ENCODE measurements at regions not wholly inside any gene's neighbourhood (a gene's known extent, or its start where the extent isn't known, plus 50 kb on each side); places are given as distances from the start of the nearest gene placed in this dataset.

GRCh38 chr12:60926256-60926655, 1330.4 kb downstream of the SLC16A7 start:
- no peak overlapping the region for H3K4me3 ChIP-seq (replicated peaks; ENCODE audit: insufficient read depth, low read length)
- DNase-seq (ENCODE audit: low read depth in 1 of 2, low spot score in 1 of 2), result no peak
- no peak overlapping the region for H3K27ac ChIP-seq (replicated peaks)
- no peak for TF ChIP-seq SPI1 (IDR thresholded peaks at IDR 0.05; ENCODE audit: borderline replicate concordance, low read depth)
- no peak for TF ChIP-seq REST (IDR thresholded peaks at IDR 0.05; ENCODE audit: insufficient replicate concordance, low read depth)
- no peak for TF ChIP-seq CTCF (IDR thresholded peaks at IDR 0.05; ENCODE audit: insufficient read depth, low read length)
- TF ChIP-seq POLR2AphosphoS5 (IDR thresholded peaks at IDR 0.05; ENCODE audit: low read depth), result no peak
- TF ChIP-seq GABPA (IDR thresholded peaks at IDR 0.05; ENCODE audit: low read depth), result no peak
- H3K27me3 ChIP-seq (ENCODE audit: insufficient read depth, poor library complexity, severe bottlenecking), result no peaks in the 10 kb centered on the region

GRCh38 chr12:60930151-60930550, 1330.1 kb upstream of the USP15 start:
- Histone ChIP-seq H3K27ac (replicated peaks) (no peak overlapping the region), H3K4me3 (replicated peaks; ENCODE audit: insufficient read depth, low read length) (no peak overlapping the region), H3K27me3 (ENCODE audit: insufficient read depth, poor library complexity, severe bottlenecking) (no peaks in the 10 kb centered on the region)
- no peak for TF ChIP-seq SPI1 (IDR thresholded peaks at IDR 0.05; ENCODE audit: borderline replicate concordance, low read depth)
- TF ChIP-seq REST (IDR thresholded peaks at IDR 0.05; ENCODE audit: insufficient replicate concordance, low read depth), result no peak
- TF ChIP-seq CTCF (IDR thresholded peaks at IDR 0.05; ENCODE audit: insufficient read depth, low read length), result no peak
- no peak for TF ChIP-seq POLR2AphosphoS5 (IDR thresholded peaks at IDR 0.05; ENCODE audit: low read depth)
- no peak for TF ChIP-seq GABPA (IDR thresholded peaks at IDR 0.05; ENCODE audit: low read depth)
- no peak for DNase-seq (ENCODE audit: low read depth in 1 of 2, low spot score in 1 of 2)

- no peak overlapping the region for H3K27ac ChIP-seq (replicated peaks)
- DNase-seq (ENCODE audit: low read depth in 1 of 2, low spot score in 1 of 2), result no peak
- H3K27me3 ChIP-seq (ENCODE audit: insufficient read depth, poor library complexity, severe bottlenecking), result no peaks in the 10 kb centered on the region
- no peak overlapping the region for H3K4me3 ChIP-seq (replicated peaks; ENCODE audit: insufficient read depth, low read length)
- TF ChIP-seq POLR2AphosphoS5 (IDR thresholded peaks at IDR 0.05; ENCODE audit: low read depth) (no peak), SPI1 (IDR thresholded peaks at IDR 0.05; ENCODE audit: borderline replicate concordance, low read depth) (no peak), GABPA (IDR thresholded peaks at IDR 0.05; ENCODE audit: low read depth) (no peak), REST (IDR thresholded peaks at IDR 0.05; ENCODE audit: insufficient replicate concordance, low read depth) (no peak), CTCF (IDR thresholded peaks at IDR 0.05; ENCODE audit: insufficient read depth, low read length) (no peak)
These were observed 1324.0 kb upstream of the USP15 start for GRCh38 chr12:60935981-60936761.
